Stimulated activated naive CD8-positive, alpha-beta T cell treated with anti-CD3 and anti-CD28 coated beads, Interleukin-15, amount 100 ng/mL, for 72 hours (primary cell): ENCODE measurements at regions not wholly inside any gene's neighbourhood (a gene's known extent, or its start where the extent isn't known, plus 50 kb on each side); places are given as distances from the start of the nearest gene placed in this dataset.

Experiments
- ATAC-seq: fragments of 150-1000 bp; cut with Tn5 transposase; 2 replicates; pipeline ENCODE4 v1.10.0; 2021; ENCODE audit warnings: mild to moderate bottlenecking, moderate library complexity
- DNase-seq, 2 donors: peaks; one replicate each; pipeline ENCODE4 v3.0.0; 2021 to 2022
- H3K27ac Mint-ChIP-seq, 2 donors: one replicate each; pipeline ENCODE4 v1.8.0; 2022; ENCODE audit warnings: mild to moderate bottlenecking in 2 of 2, mixed read lengths in 2 of 2, moderate library complexity in 2 of 2
- H3K27me3 Mint-ChIP-seq: one replicate; pipeline ENCODE4 v1.8.0; 2022; ENCODE audit warnings: mixed read lengths
- H3K4me1 Mint-ChIP-seq: one replicate; pipeline ENCODE4 v1.8.0; 2022; ENCODE audit warnings: mild to moderate bottlenecking, mixed read lengths
- H3K4me3 Mint-ChIP-seq, 2 donors: one replicate each; pipeline ENCODE4 v1.8.0; 2022; ENCODE audit warnings: mild to moderate bottlenecking in 2 of 2, mixed read lengths in 2 of 2, moderate library complexity in 1 of 2
- H3K9me3 Mint-ChIP-seq, 2 donors: one replicate each; pipeline ENCODE4 v1.8.0; 2022; ENCODE audit warnings: mixed read lengths in 2 of 2

GRCh38 chr5:125176005-125176390 is 429.6 kb upstream of the ZNF608 start:
- no peak for DNase-seq
- peaks cover 7 to 8% of the 10 kb centered on the region in 2 donors for H3K9me3 Mint-ChIP-seq

GRCh38 chr5:125177340-125177739 is 430.9 kb upstream of the ZNF608 start:
- Mint-ChIP-seq H3K27ac (peak overlapping the region in 1 of 2 donors; percentile 15), H3K27me3 (no peaks in the 10 kb centered on the region), H3K9me3 (peaks cover 7 to 8% of the 10 kb centered on the region in 2 donors), H3K4me1 (no peaks in the 10 kb centered on the region), H3K4me3 (no peak overlapping the region)
- DNase-seq (no peak), ATAC-seq (no peak)

More at GRCh38 chr5:125176005-125176390, 429.6 kb upstream of the ZNF608 start:
- H3K27me3 Mint-ChIP-seq: no peaks in the 10 kb centered on the region
- no peak for ATAC-seq
- H3K4me3 Mint-ChIP-seq: no peak overlapping the region
- no peak overlapping the region for H3K27ac Mint-ChIP-seq
- H3K4me1 Mint-ChIP-seq: no peaks in the 10 kb centered on the region

- ATAC-seq: no peak
- Mint-ChIP-seq H3K27me3 (no peaks in the 10 kb centered on the region), H3K4me1 (no peaks in the 10 kb centered on the region), H3K4me3 (no peak overlapping the region), H3K27ac (no peak overlapping the region), H3K9me3 (peaks cover 7 to 8% of the 10 kb centered on the region in 2 donors)
- no peak for DNase-seq
Observed at GRCh38 chr5:125179612-125180011, 433.2 kb upstream of the ZNF608 start.

GRCh38 chr5:125180231-125180829 is 433.9 kb upstream of the ZNF608 start:
- Mint-ChIP-seq H3K27me3 (no peaks in the 10 kb centered on the region), H3K4me3 (no peak overlapping the region), H3K27ac (no peak overlapping the region), H3K9me3 (peaks cover 7 to 11% of the 10 kb centered on the region in 2 donors), H3K4me1 (no peaks in the 10 kb centered on the region)
- no peak for DNase-seq
- ATAC-seq: no peak

- Mint-ChIP-seq H3K27me3 (no peaks in the 10 kb centered on the region), H3K4me3 (no peak overlapping the region), H3K4me1 (no peaks in the 10 kb centered on the region), H3K27ac (no peak overlapping the region), H3K9me3 (peaks cover 7 to 19% of the 10 kb centered on the region in 2 donors)
- ATAC-seq: no peak
- DNase-seq: no peak
Observed at GRCh38 chr5:125181159-125181558, 434.7 kb upstream of the ZNF608 start.

- ATAC-seq: no peak
- H3K4me3 Mint-ChIP-seq: no peak overlapping the region
- H3K27me3 Mint-ChIP-seq: no peaks in the 10 kb centered on the region
- H3K4me1 Mint-ChIP-seq: no peaks in the 10 kb centered on the region
- peaks cover 7 to 21% of the 10 kb centered on the region in 2 donors for H3K9me3 Mint-ChIP-seq
- DNase-seq: no peak
- no peak overlapping the region for H3K27ac Mint-ChIP-seq
Observed at GRCh38 chr5:125181955-125182354, 435.5 kb upstream of the ZNF608 start.

GRCh38 chr5:125185740-125186139 is 439.3 kb upstream of the ZNF608 start:
- ATAC-seq: no peak
- no peak overlapping the region for H3K4me3 Mint-ChIP-seq

GRCh38 chr5:125186911-125187375 is 440.5 kb upstream of the ZNF608 start:
- Mint-ChIP-seq H3K9me3 (peaks cover under 1 to 20% of the 10 kb centered on the region in 2 donors), H3K4me1 (no peaks in the 10 kb centered on the region), H3K4me3 (no peak overlapping the region), H3K27ac (no peak overlapping the region), H3K27me3 (no peaks in the 10 kb centered on the region)
- ATAC-seq (no peak), DNase-seq (no peak)

More at GRCh38 chr5:125185740-125186139, 439.3 kb upstream of the ZNF608 start:
- Mint-ChIP-seq H3K27ac (no peak overlapping the region), H3K4me1 (no peaks in the 10 kb centered on the region), H3K9me3 (peaks cover 0 to 17% of the 10 kb centered on the region in 2 donors), H3K27me3 (no peaks in the 10 kb centered on the region)
- no peak for DNase-seq

GRCh38 chr5:125189531-125189941 is 443.1 kb upstream of the ZNF608 start:
- peaks cover 4 to 20% of the 10 kb centered on the region in 2 donors for H3K9me3 Mint-ChIP-seq
- DNase-seq (no peak), ATAC-seq (no peak)
- H3K27me3 Mint-ChIP-seq: no peaks in the 10 kb centered on the region
- no peaks in the 10 kb centered on the region for H3K4me1 Mint-ChIP-seq
- no peak overlapping the region for H3K4me3 Mint-ChIP-seq
- no peak overlapping the region for H3K27ac Mint-ChIP-seq

GRCh38 chr5:125190232-125191087 is 444.0 kb upstream of the ZNF608 start:
- Mint-ChIP-seq H3K27ac (no peak overlapping the region), H3K27me3 (no peaks in the 10 kb centered on the region), H3K9me3 (peaks cover 4 to 16% of the 10 kb centered on the region in 2 donors), H3K4me1 (no peaks in the 10 kb centered on the region), H3K4me3 (no peak overlapping the region)
- DNase-seq (no peak), ATAC-seq (no peak)

GRCh38 chr5:125194883-125195282 is 448.4 kb upstream of the ZNF608 start:
- no peak for DNase-seq
- Mint-ChIP-seq H3K4me3 (no peak overlapping the region), H3K27ac (no peak overlapping the region), H3K9me3 (peaks cover 4 to 7% of the 10 kb centered on the region in 2 donors), H3K27me3 (no peaks in the 10 kb centered on the region), H3K4me1 (no peaks in the 10 kb centered on the region)
- ATAC-seq: no peak

GRCh38 chr5:125196481-125197111 is 450.2 kb upstream of the ZNF608 start:
- Mint-ChIP-seq H3K4me3 (no peak overlapping the region), H3K4me1 (no peaks in the 10 kb centered on the region), H3K27ac (no peak overlapping the region), H3K27me3 (no peaks in the 10 kb centered on the region), H3K9me3 (peaks cover 0 to 4% of the 10 kb centered on the region in 2 donors)
- DNase-seq: no peak
- no peak for ATAC-seq

- Mint-ChIP-seq H3K27ac (no peak overlapping the region), H3K4me1 (no peaks in the 10 kb centered on the region), H3K4me3 (no peak overlapping the region), H3K9me3 (no peaks in the 10 kb centered on the region), H3K27me3 (no peaks in the 10 kb centered on the region)
- ATAC-seq (no peak), DNase-seq (no peak)
Observed at GRCh38 chr5:125197321-125197720, 450.9 kb upstream of the ZNF608 start.

GRCh38 chr5:125198270-125198974 is 452.0 kb upstream of the ZNF608 start:
- H3K27me3 Mint-ChIP-seq: no peaks in the 10 kb centered on the region
- no peak for ATAC-seq
- no peak overlapping the region for H3K4me3 Mint-ChIP-seq
- no peaks in the 10 kb centered on the region for H3K9me3 Mint-ChIP-seq
- no peak for DNase-seq
- no peak overlapping the region for H3K27ac Mint-ChIP-seq
- no peaks in the 10 kb centered on the region for H3K4me1 Mint-ChIP-seq

- H3K4me3 Mint-ChIP-seq: no peak overlapping the region
- DNase-seq (no peak), ATAC-seq (no peak)
- no peak overlapping the region for H3K27ac Mint-ChIP-seq
- no peaks in the 10 kb centered on the region for H3K27me3 Mint-ChIP-seq
- H3K9me3 Mint-ChIP-seq: no peaks in the 10 kb centered on the region
- H3K4me1 Mint-ChIP-seq: no peaks in the 10 kb centered on the region
Observed at GRCh38 chr5:125199373-125199772, 452.9 kb upstream of the ZNF608 start.
